ENCODE measurements at regions not wholly inside any gene's neighbourhood (a gene's known extent, or its start where the extent isn't known, plus 50 kb on each side); places are given as distances from the start of the nearest gene placed in this dataset.

- Histone ChIP-seq H3K36me3 (no peaks in the 10 kb centered on the region), H3K4me3 (no peak overlapping the region), H3K9me3 (no peaks in the 10 kb centered on the region), H3K27ac (no peak overlapping the region), H3K4me1 (no peaks in the 10 kb centered on the region), H3K27me3 (no peaks in the 10 kb centered on the region)
- DNase-seq (ENCODE audit: low spot score in 2 of 2), result no peak
- no peak for TF ChIP-seq CTCF (IDR thresholded peaks at IDR 0.05)
- intact Hi-C loops (cut with DNase I), result no loop called here
These were observed 454.8 kb upstream of the SOX9 start for GRCh38 chr17:71666047-71666446.

- no peak overlapping the region for H3K27ac ChIP-seq
- no peak overlapping the region for H3K4me3 ChIP-seq
- TF ChIP-seq CTCF (IDR thresholded peaks at IDR 0.05), result no peak
- no peaks in the 10 kb centered on the region for H3K4me1 ChIP-seq
- DNase-seq (ENCODE audit: low spot score in 2 of 2), result no peak
- no peaks in the 10 kb centered on the region for H3K36me3 ChIP-seq
- no peaks in the 10 kb centered on the region for H3K9me3 ChIP-seq
- no peaks in the 10 kb centered on the region for H3K27me3 ChIP-seq
- intact Hi-C loops (cut with DNase I), result no loop called here
These were observed 453.2 kb upstream of the SOX9 start for GRCh38 chr17:71667661-71668060.

- Histone ChIP-seq H3K27me3 (no peaks in the 10 kb centered on the region), H3K4me1 (no peaks in the 10 kb centered on the region), H3K36me3 (no peaks in the 10 kb centered on the region), H3K27ac (no peak overlapping the region), H3K4me3 (no peak overlapping the region), H3K9me3 (no peaks in the 10 kb centered on the region)
- intact Hi-C loops (cut with DNase I), result no loop called here
- no peak for TF ChIP-seq CTCF (IDR thresholded peaks at IDR 0.05)
- DNase-seq (ENCODE audit: low spot score in 2 of 2), result no peak
These were observed 452.0 kb upstream of the SOX9 start for GRCh38 chr17:71668807-71669206.

DNA sequence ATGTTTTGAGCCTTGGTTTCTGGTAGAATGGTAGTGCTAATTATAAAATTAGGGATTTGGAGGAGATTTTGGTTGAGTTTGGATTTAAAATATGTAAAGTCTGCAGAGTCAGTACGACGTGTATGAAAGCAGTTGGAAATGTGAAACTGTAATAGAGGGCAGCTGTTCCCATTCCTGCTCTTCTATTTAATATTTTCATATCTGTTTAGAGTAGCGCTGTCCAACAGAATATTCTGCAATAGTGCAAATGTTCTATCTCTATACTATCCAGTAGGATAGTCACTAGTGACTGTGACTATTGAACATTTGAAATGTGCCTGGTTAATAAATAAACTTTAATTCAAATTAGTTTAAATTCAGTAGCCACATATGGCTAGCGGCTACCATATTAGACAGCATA, 443.4 kb upstream of the SOX9 start:
- no peaks in the 10 kb centered on the region for H3K36me3 ChIP-seq
- no peak overlapping the region for H3K4me3 ChIP-seq
- H3K4me1 ChIP-seq, result no peaks in the 10 kb centered on the region
- H3K27ac ChIP-seq, result no peak overlapping the region
- no peaks in the 10 kb centered on the region for H3K9me3 ChIP-seq
- intact Hi-C loops (cut with DNase I), result no loop called here
- H3K27me3 ChIP-seq, result no peaks in the 10 kb centered on the region
- DNase-seq (ENCODE audit: low spot score in 2 of 2), result no peak
- TF ChIP-seq CTCF (IDR thresholded peaks at IDR 0.05), result no peak

DNA sequence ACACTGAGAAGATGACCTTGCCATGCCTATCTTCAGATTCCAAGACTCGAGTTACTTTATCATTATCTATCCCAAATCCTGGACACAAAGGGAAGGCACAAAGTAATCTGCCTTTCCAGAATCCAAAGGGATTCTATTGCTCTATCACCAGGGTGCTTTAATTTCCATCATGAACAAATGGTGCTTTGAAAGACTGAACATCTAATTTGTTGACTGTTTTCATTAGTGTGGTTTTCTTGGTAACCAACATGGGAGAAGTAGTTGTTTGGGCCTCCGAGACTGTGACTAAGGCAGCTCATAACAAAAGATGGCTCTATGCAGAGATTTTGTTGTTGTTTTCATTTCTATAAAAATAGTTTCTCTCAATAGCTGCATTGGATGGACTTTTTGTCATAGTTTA, 441.0 kb upstream of the SOX9 start:
- H3K9me3 ChIP-seq, result no peaks in the 10 kb centered on the region
- no peaks in the 10 kb centered on the region for H3K27me3 ChIP-seq
- no peak overlapping the region for H3K27ac ChIP-seq
- no peak for DNase-seq (ENCODE audit: low spot score in 2 of 2)
- TF ChIP-seq CTCF (IDR thresholded peaks at IDR 0.05), result no peak
- H3K4me1 ChIP-seq, result no peaks in the 10 kb centered on the region
- H3K36me3 ChIP-seq, result no peaks in the 10 kb centered on the region
- intact Hi-C loops (cut with DNase I), result no loop called here
- H3K4me3 ChIP-seq, result no peak overlapping the region

DNA sequence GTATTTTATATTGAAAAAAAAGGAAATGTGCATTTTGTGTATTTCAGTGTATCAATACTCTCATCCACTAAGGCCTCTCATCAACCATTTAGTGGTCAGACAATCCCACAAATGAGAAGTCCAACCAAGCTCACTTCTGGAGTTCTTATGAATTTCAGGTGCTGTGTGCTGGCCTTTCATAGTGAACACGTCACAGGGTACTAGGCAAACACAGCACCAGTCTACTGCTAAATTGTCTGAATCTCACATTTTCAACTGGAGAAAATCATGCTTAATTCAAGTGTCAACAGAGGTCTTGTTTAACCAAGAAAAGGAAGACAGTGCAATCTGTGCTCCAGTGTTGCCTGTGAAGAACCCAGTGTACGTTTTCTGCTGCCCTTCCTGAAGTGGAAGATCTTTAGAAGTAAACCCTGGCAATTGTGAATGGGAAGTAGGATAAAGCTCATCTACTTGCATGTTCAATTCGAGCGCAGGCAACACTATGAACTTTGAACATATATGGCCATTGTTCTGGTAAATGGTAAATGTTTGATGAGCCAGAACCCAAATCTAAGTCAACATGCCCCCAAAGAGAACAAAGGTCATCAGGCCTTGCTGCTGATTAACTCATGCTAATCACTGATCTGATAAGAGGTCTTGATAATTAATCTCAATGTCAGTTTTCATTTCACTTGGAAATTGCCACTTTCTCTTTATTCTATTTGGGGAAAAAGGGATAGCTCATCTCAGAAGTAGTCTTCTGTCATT, 439.2 kb upstream of the SOX9 start:
- Histone ChIP-seq H3K9me3 (no peaks in the 10 kb centered on the region), H3K4me3 (no peak overlapping the region), H3K36me3 (no peaks in the 10 kb centered on the region), H3K4me1 (no peaks in the 10 kb centered on the region), H3K27me3 (no peaks in the 10 kb centered on the region), H3K27ac (no peak overlapping the region)
- no peak for TF ChIP-seq CTCF (IDR thresholded peaks at IDR 0.05)
- intact Hi-C loops (cut with DNase I), result no loop called here
- DNase-seq (ENCODE audit: low spot score in 2 of 2), result no peak
